Fibroblast of gingiva (primary cell): ENCODE measurements at regions not wholly inside any gene's neighbourhood (a gene's known extent, or its start where the extent isn't known, plus 50 kb on each side); places are given as distances from the start of the nearest gene placed in this dataset.
"Not testable (repeated sequence)": the region's sequence is repeated elsewhere in the genome, so short reads cannot be mapped to it uniquely, and the experiment has no call there.

Source experiments
- DNase-seq: peaks from one replicate; pipeline ENCODE4 v3.0.0-alpha.2; 2011; ENCODE audit warnings: low read depth

- no peak for DNase-seq
Observed at GRCh38 chr3:117003501-117003900, 293.9 kb downstream of the TUSC7 start.

- DNase-seq, result no peak
Observed at GRCh38 chr3:117005274-117005673, 295.7 kb downstream of the TUSC7 start.

- no peak for DNase-seq
Observed at GRCh38 chr3:117005911-117006522, 296.4 kb downstream of the TUSC7 start.

GRCh38 chr3:117010318-117010717, 300.7 kb downstream of the TUSC7 start:
- DNase-seq, result no peak

- DNase-seq, result peak; percentile 55
Observed at GRCh38 chr3:117011687-117012250, 302.2 kb downstream of the TUSC7 start.

GRCh38 chr3:117016378-117016777, 306.8 kb downstream of the TUSC7 start:
- DNase-seq, result no peak

- DNase-seq, result no peak
Observed at GRCh38 chr3:117017135-117017894, 307.7 kb downstream of the TUSC7 start.

GRCh38 chr3:117018655-117019054, 309.1 kb downstream of the TUSC7 start:
- no peak for DNase-seq

GRCh38 chr3:117019082-117019713, 309.6 kb downstream of the TUSC7 start:
- DNase-seq, result peak; percentile 56

GRCh38 chr3:117026401-117026800, 316.8 kb downstream of the TUSC7 start:
- DNase-seq, result no peak

- DNase-seq, result no peak
Observed at GRCh38 chr3:117035745-117036144, 326.2 kb downstream of the TUSC7 start.

- DNase-seq, result peak; percentile 89
Observed at GRCh38 chr3:117036259-117036799, 326.8 kb downstream of the TUSC7 start.

- DNase-seq, result no peak
Observed at GRCh38 chr3:117045143-117045542, 335.6 kb downstream of the TUSC7 start.

- peak; percentile 1 for DNase-seq
Observed at GRCh38 chr3:117047951-117048705, 338.5 kb downstream of the TUSC7 start.

GRCh38 chr3:117052395-117052794, 342.8 kb downstream of the TUSC7 start:
- DNase-seq, result peak; percentile 64

GRCh38 chr3:117054556-117054955, 345.0 kb downstream of the TUSC7 start:
- DNase-seq, result peak; percentile 27

- DNase-seq, result not testable (repeated sequence)
Observed at GRCh38 chr3:117056946-117057345, 347.4 kb downstream of the TUSC7 start.

- DNase-seq, result peak; percentile 41
Observed at GRCh38 chr3:117059067-117059955, 349.7 kb downstream of the TUSC7 start.

- DNase-seq, result peak; percentile 36
Observed at GRCh38 chr3:117059956-117060270, 350.3 kb downstream of the TUSC7 start.

GRCh38 chr3:117063930-117064329, 354.4 kb downstream of the TUSC7 start:
- DNase-seq, result peak; percentile 50

- DNase-seq, result no peak
Observed at GRCh38 chr3:117068301-117068700, 358.7 kb downstream of the TUSC7 start.
